Suppressor macrophage treated with lipopolysaccharide for 4 hours (primary cell): ENCODE measurements at regions not wholly inside any gene's neighbourhood (a gene's known extent, or its start where the extent isn't known, plus 50 kb on each side); places are given as distances from the start of the nearest gene placed in this dataset.

ENCODE experiments used
- DNase-seq: peaks from one replicate; pipeline ENCODE4 v3.0.0-alpha.2; 2020

DNA sequence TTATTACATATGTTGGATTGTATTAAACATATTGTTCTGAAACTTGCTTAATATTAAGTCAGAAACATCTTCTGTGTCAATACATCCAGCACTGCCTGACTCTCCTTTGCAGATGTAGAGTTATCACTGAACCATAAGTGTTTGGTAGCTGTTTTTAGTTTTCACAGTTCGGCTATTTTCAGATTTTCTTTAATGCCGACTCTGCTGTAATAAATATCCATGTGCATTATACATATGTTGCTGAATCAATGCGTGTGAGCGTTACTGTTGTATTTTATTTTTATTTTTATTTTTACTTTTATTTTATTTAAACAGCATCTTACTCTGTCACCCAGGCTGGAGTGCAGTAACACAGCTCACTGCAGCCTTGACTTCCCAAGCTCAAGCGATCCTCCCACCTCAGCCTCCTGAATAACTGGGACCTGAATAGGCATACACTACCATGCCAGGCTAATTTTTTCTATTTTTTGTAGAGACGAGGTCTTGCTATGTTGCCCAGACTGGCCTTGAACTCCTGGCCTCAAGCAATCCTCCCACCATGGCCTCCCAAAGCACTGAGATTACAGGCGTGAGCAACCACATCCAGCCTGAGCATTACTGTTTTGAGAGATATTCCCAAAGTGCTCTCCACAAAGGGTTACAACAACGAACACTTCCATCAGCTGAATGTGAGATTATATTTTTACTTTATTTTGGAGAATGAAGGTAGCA is 50.7 kb upstream of the NOCT start:
- DNase-seq, result no peak

DNA sequence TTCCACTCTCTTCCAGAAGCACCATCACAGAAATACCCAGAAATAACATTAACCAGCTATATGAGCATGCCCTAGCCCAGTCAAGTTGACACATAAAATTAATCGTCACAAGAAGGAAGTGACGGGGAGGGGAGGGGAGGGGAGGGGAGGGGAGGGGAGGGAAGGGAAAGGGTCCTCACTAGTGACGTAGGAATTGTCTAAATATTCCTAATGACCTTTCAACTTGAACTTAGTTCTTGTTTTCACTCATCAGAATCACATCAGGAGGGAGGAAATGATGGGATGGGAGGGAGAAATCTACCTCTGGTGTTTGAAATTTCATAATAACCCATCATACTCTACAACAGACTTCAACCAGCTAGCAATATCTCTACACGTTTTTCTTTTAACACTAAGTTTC is 52.2 kb upstream of the NOCT start:
- DNase-seq, result peak; percentile 55

DNA sequence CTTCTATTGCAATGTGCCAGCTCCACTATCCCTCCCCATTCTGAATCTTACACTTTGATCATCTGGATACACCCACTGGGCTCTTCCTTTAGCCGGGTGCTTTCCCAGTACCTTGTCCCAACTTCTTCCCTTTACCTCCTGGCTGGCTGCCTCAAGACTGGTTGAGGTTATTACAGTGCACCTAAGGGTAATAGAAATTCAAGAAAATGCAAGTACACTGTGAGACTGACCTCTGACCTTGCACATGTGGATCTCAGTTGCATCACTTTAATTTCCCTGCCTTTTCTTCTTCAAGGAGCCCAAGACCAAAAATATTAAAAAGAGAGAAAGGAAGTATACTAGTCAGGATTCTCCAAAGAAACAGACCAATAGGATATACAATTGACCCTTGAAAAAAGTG is 53.9 kb upstream of the NOCT start:
- DNase-seq, result no peak

DNA sequence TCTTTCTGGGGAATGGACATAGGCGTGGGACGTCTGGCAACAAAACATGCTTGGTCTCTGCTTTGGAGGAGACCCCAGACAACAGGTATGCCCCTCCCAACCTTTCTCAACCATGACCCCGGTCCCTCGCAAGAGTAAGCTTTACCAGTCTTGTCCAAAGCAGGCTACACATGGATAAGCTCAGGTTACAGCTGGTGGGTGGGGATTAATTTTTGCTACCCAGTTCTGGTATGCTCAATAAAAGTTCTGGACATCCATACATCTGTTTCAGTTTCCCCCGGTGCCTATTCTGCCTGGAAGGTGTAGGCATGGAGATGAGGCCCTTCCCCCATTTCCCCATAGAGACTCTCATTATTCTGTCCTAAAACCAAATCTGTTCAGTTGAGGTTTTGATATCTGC is 54.5 kb upstream of the NOCT start:
- no peak for DNase-seq

DNA sequence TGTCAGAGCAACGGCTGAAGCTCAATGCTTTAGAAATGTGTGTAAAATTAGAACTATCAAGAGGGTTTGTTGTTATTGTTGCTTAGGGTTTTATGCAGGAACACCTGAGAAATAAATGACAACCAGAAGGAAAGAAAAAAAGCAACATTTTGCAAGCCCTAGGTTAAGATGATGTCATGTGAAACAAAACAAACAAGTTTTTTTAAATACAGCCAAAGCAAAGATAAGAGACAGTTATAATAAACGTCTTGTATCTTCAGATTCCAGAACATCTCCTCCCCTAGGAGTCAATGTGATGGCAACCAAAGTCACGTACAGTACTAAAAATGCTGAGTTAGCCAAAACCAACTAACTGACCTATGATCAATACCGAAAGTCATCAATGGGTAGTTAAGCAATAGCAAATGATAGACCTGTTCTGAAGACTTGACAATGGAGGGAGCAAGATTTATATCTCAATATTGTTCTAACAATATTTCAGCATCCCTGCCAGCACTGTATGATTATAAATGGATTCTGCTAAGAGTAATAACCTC is 55.3 kb upstream of the NOCT start:
- DNase-seq, result no peak

DNA sequence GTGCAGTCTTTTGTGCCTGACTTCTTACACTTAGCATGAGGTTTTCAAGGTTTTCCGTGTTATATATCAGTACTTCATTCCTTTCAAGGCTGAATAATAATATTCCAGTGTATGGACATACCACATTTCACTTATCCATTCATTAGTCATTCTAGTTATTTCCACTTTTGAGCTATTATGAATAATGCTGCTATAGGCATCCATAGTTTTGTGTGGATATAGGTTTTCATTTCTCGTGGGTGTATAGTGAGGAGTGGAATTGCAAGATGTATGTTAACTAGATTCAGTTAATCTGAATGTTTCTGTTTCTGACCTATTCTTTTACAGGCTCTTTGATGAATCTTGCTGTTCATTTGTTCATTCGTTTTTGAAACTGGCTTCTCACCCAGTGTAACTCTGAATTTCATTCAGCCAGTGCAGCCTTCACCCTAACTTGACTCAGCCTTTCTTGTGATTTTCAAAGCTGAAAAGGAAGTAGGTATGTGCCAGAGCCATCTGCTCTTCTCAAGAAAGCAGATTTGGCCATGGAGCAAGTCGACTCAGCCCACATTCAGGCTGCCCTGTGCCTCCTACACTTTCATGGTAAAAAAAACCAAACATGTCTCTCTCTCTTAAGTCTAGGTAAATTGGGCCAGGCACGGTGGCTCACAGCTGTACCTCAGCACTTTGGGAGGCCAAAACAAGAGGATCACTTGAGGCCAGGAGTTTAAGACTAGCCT is 56.3 kb upstream of the NOCT start:
- peak; percentile 62 for DNase-seq

DNA sequence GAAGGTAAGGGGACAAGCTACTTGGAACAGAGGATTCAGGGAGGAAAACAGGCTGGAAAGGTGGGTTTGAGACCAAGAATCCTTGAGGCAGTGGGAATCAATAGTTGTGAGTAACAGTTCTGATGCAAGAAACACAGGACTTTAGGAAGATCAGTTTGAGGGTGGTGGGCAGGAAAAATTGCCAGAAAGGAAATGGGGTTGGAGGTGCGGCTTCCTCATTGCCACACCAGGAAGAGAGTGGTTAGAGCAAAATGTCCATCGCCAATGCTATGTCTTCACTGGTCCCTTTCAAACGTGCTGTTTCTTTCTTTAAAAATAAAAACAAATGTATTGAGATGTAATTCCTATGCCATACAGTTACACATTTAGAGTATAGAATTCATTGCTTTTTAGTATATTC is 57.1 kb upstream of the NOCT start:
- peak; percentile 37 for DNase-seq

DNA sequence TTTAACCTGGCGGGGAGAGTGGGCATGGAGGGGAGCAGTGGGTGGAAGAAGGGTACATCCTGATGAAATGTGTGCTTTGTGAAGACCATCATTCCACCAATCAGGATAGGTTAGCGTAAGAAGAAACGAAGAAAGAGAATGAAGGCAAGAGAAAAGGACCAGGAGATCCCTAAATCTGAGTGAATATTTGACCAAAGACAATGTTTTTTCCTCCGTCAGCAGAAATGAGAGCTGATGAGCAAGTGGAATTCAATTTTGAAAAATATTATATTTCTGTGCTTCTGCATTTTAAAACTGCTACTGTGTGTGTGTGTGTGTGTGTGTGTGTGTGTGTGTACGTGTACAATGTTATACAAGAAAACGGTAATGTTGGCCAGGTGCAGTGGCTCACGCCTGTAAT is 58.3 kb upstream of the NOCT start:
- no peak for DNase-seq

DNA sequence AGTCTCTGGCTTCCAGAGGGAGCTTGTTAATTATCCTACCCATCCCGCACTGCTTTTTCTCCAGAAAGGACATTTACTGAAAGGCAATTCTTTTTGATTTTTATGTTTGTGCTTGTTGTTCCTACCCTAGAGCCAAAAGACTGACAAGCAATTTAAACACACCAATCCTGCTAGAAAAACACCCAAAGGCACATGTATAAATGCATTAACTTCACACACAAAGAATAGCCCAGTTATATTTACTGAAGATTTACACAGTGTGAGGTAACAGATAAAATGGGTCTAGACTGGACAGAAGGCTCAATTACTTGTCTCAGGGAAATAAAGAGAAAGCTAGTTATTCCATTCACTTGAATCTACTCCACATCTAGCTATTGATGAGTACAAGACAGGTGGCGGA is 61.2 kb upstream of the NOCT start:
- no peak for DNase-seq

DNA sequence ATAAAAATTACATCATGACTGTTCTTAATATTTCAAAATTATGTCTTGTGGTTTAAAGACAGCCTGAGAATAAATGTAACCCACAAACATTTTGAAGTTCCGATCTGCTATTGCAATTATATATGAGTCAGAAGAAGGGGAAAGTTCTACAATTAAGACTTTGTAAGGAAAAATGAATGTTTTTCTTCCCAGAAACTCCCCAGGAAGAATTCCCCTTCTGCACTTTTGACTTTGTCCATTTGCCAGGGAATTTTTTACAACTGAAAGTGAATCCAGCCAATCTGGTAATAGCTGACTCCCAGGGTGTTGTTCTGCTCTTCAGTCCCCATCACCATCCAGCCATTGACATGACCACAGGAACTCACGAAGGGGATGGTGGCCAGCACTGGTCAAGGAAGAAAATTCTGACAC is 61.6 kb upstream of the NOCT start:
- DNase-seq, result peak; percentile 92

DNA sequence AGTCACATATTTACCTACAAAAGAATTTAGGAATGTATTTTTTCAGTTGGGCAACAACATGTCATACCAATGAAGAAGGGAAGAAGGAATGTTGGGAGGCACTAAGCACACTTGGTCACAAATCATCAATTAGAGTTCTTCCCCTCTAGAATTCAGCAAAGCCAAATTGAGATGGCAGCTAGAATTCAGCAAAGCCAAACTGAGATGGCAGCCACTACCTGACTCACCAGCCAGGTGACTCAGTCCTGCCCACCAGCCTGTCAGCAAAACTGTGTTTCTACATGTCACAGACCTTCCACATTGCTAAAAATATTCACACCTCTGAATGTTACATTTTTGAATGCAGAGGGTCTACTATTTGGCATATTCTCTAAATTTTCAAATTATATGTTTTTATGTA is 63.2 kb upstream of the NOCT start:
- DNase-seq, result no peak

DNA sequence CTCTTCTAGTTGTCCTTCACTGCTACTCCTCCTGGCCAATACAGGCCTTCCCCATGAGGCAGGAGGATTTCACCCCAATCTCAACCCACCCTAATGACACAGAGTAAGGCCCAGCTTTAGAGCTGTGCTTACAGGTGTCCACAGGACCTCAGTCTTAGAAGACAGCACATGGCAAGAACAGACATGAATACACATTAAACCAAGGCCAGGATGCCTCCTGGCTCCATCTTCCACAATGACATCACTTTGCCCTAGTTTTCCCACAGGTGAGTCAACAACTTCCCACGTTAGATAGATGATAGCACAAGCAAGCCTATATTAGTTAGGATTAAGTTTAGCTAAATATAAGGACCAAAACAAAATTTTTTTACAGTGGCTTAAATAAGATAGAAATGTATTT is 63.8 kb upstream of the NOCT start:
- DNase-seq, result no peak

DNA sequence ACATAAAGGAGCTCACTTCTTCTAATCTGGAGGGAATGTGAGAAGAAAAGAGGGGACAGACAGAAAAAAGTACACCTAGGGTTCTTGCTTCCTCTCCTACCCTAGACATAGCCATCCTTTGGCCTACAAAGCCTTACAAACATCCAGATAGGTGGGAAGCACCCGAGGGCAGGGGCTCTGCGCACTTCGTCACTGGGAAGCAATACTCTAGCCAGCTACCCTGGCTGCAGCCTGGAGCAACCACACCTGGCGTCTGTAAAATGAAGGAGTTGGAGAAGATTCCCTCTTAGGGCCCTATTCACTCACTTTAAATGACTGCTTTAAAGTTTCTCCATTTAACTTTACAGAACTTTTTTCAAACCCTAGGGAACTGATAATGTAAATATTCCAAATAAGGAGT is 65.7 kb upstream of the NOCT start:
- no peak for DNase-seq

DNA sequence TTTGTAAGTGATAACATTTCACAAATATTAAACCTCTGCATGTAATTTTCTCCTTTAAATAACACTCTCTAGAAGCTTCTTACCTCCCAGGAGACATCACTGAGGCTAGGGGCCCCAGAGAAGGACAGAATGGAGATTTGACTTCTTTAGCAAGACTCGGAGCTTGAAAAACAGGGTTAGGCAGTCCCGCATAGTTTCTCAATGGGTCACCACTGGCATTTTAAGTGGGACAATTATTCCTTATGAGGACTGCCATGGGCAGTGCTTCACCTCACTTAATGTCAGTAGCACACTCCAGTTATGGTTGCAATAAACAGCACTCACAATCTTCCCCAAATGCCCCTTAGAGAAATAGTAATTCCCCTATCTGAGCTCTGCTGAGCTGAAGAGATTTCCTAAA is 66.7 kb upstream of the NOCT start:
- no peak for DNase-seq

DNA sequence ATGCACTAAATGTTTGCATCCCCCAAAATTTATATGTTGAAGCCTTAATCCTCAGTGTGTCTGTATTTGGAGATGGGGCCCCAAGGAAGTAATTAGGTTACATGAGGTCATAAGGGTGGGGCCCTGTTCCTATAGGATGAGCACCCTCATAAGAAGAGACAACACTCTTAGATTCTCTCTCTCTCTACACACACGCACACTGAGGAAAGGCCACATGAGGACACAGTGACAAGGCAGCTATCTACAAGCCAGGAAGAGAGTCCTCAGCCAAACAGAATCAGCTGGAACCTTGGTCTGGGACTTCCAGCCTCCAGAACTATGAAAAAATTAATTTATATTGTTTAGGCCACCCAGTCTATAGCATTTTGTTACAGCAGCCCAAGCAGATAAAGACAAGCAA is 69.3 kb upstream of the NOCT start:
- DNase-seq, result no peak

DNA sequence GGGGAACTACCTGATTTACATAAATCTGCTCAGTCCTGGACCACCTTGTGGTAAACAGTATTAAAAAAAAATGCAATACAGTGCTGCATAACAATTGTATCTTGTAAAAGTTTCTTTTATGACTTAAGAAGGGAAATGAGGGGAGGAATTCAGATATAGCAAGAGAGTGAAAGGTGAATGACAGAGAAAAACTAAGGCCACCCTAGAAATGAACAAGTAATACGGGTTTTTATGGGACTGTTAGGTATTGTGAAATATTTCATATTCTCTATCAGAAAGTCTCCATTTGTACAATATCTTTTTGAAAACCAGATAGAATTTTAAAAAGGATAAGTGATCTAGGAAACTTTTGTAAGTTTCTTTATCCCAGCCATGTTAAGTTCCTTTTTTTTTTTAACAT is 69.7 kb upstream of the NOCT start:
- DNase-seq, result no peak

DNA sequence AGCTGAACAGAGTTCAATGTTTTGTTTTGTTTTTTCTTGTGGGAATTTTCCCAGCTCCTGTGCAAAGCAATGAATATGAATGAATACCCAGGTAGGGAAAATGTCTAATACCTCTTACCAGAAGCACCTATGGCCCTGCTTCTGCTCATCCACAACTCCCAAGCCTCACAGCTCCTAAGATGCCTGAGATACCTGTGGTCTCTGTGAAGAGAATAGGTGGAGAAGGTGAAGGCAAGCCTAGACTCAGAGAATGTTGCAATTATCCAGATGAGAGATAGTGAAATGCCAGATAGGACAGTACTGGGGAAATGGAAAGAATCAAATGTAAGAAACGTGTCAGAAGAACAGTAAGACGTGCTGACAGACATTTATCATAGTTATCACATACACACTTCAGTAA is 70.2 kb upstream of the NOCT start:
- no peak for DNase-seq

DNA sequence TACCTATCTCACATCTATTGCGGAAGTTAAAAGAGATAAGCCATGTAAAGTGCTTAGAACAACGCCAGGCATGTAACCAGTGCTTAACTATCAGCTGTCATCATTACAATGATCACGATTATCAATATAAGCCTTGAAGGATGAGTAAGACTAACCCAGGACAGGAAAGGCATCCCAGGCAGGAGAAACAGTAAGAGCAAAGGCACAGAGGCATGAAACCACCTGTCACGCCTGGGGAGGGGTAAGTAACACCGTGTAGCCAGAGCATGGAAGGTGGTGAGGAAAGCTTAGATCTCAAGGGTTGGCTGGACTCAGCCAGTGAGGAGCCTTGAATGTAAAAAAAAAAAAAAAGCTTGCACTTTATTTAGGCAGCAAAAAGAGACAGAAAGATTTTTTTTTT is 71.7 kb upstream of the NOCT start:
- DNase-seq, result no peak

DNA sequence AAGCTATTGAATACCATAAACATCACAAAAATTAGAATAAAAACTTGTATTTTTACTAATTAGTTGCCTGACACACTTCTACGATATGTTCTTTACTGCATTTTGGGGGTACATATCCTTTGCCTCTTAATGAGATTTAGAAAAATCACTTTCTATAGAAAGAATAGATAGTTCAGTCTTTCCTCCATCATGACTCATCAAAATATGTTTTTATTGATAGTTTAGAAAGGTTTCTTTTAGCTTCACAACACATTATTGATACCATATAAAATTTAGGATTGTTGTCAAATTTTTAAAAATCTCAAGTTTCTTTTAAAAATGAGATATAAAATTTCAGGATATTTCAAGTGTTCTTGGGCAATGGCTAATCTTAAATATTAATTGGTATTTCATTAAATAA is 74.5 kb upstream of the NOCT start:
- DNase-seq, result no peak

DNA sequence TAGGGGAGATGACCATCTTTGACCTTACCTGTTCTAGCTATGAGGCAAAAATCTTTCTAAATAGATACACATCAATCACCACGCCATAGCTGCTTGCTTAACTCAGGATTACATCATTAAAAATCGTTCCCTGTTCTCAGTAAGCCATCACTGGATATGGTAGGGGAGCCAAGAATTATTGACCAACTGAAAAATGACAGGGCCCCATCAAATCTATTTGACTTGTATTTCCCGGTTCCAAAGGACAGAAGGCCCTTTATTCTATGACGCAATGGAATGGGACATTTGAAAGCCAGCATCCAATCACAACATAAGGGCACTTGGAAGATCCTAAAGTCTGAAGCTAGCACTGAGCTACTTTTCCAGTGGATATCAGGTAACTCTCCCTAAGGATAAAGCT is 75.6 kb upstream of the NOCT start:
- no peak for DNase-seq

DNA sequence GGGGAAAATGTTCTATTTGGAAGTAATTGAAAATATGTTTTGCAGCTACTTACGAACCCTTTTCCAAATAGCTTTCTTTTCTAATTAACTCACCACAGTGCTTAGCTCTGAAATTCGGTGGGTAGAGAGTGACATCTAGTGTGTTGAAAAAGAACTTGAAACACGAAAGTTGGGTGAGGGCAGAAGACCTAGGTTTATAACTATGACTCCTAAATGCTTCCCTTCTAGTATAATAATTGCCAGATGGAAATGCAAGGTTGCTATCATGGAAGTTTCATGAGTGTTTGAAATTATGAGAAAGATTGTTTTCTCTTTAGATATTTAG is 77.3 kb upstream of the NOCT start:
- peak; percentile 67 for DNase-seq

DNA sequence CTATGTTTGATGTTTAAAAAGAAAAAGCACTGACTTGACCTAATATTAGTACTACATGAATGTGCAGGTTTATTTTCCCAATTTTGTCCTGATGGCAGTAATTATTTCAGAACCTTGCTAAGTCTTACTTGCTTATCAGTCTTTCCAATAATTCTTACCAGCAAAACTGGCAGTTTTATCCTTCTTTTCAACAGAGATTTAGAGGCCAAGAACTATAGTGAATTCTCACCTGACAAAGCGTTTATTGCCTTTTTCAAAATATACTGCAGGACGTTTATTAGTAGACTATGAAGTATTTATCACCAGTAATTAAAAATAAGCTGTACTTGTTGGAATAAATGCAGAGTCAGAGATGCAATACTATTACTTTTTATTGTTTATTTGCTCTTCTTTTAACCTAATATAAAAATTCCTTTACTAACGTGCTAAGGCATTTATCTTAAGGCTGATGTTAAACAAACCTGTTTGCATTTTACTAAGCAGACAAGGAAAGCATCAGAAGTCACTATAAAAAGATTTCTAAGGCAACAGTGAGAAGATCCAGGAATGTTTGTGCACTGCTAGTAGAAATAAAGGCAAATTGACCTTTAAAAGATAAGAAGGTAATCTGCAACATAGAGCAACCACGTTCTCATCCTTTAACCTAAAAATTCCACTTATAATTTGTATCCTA is 80.3 kb upstream of the NOCT start:
- DNase-seq, result no peak

DNA sequence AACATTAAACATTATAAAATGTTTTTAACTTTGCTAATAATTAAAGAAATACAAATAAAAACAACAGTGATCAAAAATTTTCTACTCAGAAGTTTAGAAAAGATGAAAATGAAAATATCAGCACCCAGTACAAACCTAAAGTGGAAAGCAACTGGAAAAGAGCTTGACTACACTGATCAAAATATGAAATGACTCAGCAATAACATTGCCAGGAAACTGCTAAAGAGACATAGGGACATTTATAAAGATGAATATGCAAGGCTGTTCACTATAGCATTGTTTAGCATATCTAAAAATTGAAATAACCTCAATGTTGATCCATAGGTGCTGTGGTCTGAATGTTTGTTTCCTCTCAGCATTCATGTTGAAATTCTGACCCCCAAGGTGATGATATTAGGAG is 88.5 kb upstream of the NOCT start:
- no peak for DNase-seq

DNA sequence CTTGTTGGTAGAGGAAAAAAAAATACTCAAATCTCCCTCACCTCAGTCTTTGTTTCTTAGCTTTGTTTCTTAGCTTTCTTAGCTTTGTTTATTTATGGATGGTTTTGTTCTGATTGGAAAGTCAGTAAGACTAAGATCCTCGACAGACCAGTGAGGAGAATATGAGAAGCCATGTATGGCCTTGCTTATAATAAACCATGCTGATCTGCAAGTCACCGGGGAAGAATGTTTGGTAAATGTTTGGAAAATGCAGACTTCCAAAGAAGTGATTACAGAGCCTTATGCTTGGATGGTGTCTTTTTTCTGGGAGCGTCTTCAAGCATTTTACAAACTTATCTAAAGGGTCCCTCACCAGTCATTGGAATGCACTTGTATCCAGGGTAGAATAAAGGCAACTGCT is 90.1 kb upstream of the NOCT start:
- DNase-seq, result no peak
